C4-2B (cell line): ENCODE measurements at regions not wholly inside any gene's neighbourhood (a gene's known extent, or its start where the extent isn't known, plus 50 kb on each side); places are given as distances from the start of the nearest gene placed in this dataset.

Experiments
- H3K27ac ChIP-seq: fragments of 450-650 bp; 2 replicates; pipeline ENCODE4 v1.5.1; 2017
- CTCF ChIP-seq: fragments of 450-650 bp; conservative IDR thresholded peaks from 2 replicates; pipeline ENCODE4 v1.5.1; 2017; ENCODE audit warnings: mild to moderate bottlenecking
- ZFX ChIP-seq: fragments of 450-650 bp; IDR thresholded peaks from 2 replicates; pipeline ENCODE4 v1.6.1; 2017

DNA sequence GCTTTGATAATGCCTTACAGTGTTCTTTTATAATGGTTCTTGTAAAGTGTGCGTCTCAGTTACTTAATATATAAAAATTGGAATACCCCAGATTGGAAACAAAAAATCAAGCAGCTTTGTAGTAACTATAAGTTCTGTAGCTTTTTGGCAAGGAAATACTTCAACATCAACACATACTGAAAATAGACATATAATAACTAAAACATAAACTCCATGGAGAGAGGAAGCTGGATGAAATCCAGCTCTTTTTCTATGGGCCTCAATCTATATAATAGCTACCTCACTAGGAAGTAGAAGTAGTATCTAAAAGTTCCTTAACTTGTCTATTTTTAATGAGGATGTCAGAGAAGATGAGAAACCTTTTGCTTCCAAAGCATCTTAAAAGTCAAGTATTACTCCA is 313.3 kb upstream of the NFIA start:
- H3K27ac ChIP-seq = no peak overlapping the region
- TF ChIP-seq ZFX = no peak
- TF ChIP-seq CTCF = no peak

GRCh38 chr1:60765204-60765603 is 317.2 kb upstream of the NFIA start:
- no peak overlapping the region for H3K27ac ChIP-seq
- TF ChIP-seq CTCF (peak; percentile 81), ZFX (no peak)

DNA sequence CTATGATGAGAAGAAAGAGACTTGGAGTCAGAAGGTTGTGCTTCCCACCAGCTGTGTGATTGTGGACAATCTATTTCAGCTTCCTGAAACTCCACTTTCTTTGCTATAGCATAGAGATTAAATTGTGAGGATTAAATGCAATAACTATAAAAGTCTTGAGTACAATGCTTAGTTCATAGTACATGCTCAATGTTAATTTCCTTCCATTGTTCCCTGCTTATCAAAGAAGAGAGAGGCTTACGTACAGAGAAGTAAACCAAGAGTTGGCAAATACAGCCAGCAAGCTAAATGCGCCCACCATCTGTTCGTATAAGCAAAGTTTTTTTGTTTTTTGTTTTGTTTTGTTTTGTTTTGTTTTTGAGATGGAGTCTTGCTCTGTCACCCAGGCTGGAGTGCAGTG is 317.9 kb upstream of the NFIA start:
- no peak overlapping the region for H3K27ac ChIP-seq
- TF ChIP-seq ZFX (no peak), CTCF (no peak)

DNA sequence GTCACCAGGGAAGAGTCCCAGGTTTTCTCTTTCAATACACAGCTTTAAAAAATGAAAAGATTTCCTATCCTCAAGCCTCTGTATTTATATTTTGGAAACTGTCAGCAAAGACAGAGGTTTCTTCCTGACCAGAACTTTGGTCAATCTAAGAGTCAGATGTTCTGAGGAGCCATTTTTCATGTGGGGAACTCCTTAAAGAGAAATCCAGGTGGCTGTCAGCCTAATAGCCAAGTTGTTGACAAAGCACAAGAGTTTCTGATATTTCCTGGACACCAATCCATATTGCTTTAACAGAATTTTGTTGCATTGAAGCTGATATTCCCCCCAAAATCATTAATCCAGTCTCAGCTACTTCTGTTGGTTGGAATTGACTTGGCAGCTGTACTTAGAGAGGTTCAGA is 318.6 kb upstream of the NFIA start:
- TF ChIP-seq CTCF = no peak
- no peak for TF ChIP-seq ZFX
- H3K27ac ChIP-seq = no peak overlapping the region

DNA sequence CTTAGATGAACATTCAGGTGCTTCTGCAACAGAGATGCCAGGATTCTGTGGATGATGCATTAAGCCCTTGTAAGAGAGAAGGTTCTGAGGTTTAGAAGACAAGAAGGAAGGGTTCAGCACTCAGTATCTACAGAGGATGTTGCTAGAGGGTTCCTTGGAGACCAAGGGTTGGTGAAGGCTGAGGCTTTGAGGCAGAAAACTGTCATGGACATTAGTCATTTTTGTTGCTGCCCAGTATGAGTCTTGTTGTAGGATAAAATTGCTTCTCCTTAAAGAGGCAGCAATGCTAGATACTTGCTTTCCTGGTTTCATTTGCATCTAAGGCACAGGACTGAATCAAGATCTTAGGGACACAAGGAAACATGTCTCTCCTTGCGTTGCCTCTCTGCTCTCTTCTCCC is 319.4 kb upstream of the NFIA start:
- TF ChIP-seq ZFX = no peak
- no peak for TF ChIP-seq CTCF
- no peak overlapping the region for H3K27ac ChIP-seq

- TF ChIP-seq CTCF (no peak), ZFX (no peak)
- H3K27ac ChIP-seq = no peak overlapping the region
Measured at GRCh38 chr1:60762176-60762575, 320.2 kb upstream of the NFIA start.

DNA sequence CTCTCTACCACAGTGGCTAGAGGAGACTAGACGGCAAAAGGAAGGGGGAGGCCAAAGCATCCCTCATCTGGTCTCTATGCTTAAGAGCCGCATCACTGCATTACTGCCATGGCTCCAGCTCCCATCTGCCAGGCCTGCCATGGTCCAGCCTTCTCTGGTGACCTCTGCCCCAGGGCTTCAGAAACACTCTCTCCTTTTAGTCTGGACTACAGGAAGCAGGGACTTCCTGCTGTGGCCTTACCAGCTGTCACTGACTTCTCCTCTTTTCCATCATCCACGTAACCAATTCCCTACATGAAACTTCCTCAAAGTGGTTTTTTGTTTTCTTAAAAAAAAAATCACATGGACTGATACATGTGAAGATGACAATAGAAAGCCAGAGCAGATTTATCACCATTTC is 323.1 kb upstream of the NFIA start:
- H3K27ac ChIP-seq = no peak overlapping the region
- TF ChIP-seq ZFX (no peak), CTCF (no peak)
